Spleen (tissue), 11 donors: ENCODE measurements at regions not wholly inside any gene's neighbourhood (a gene's known extent, or its start where the extent isn't known, plus 50 kb on each side); places are given as distances from the start of the nearest gene placed in this dataset.

Experiments used
- DNase-seq: peaks from one replicate; pipeline ENCODE4 v3.0.0-alpha.2; 2020
- H3K27ac ChIP-seq, 8 donors: fragments of 200-600 bp; sonication (generic) in 7 of 8; 1 replicate in 4 of 8; 2 replicates in 4 of 8; pipeline versions ENCODE4 v1.5.0 to v1.8.0; 2016 to 2021; ENCODE audit warnings: inconsistent platforms in 4 of 8, mild to moderate bottlenecking in 4 of 8, moderate library complexity in 1 of 8
- H3K27me3 ChIP-seq, 7 donors: fragments of 200-600 bp; sonication (generic) in 6 of 7; replicated peaks in 1 of 7; 1 replicate in 4 of 7; 2 replicates in 3 of 7; pipeline versions ENCODE4 v1.5.0 to v1.8.0; 2016 to 2021; ENCODE audit warnings: inconsistent platforms in 3 of 7, mild to moderate bottlenecking in 1 of 7
- H3K36me3 ChIP-seq, 6 donors: fragments of 200-600 bp; sonication (generic) in 5 of 6; 1 replicate in 4 of 6; 2 replicates in 2 of 6; pipeline versions ENCODE4 v1.5.0 to v1.8.0; 2016 to 2021; ENCODE audit warnings: inconsistent platforms in 2 of 6
- H3K4me1 ChIP-seq, 6 donors: fragments of 200-600 bp; sonication (generic) in 5 of 6; 1 replicate in 3 of 6; 2 replicates in 3 of 6; pipeline versions ENCODE4 v1.5.0 to v1.8.0; 2016 to 2021; ENCODE audit warnings: inconsistent platforms in 3 of 6
- H3K4me3 ChIP-seq, 8 donors: fragments of 200-600 bp; sonication (generic) in 7 of 8; 1 replicate in 4 of 8; 2 replicates in 4 of 8; pipeline versions ENCODE4 v1.5.0 to v1.8.0; 2016 to 2021; ENCODE audit warnings: inconsistent platforms in 4 of 8, mild to moderate bottlenecking in 4 of 8, moderate library complexity in 2 of 8
- H3K9me3 ChIP-seq, 8 donors: fragments of 200-600 bp; sonication (generic) in 7 of 8; 1 replicate in 4 of 8; 2 replicates in 4 of 8; pipeline versions ENCODE4 v1.5.0 to v1.8.0; 2016 to 2021; ENCODE audit warnings: inconsistent platforms in 4 of 8
- CTCF ChIP-seq, 11 experiments: fragments of 200-600 bp in 7 of 11; fragments of 450-650 bp in 4 of 11; sonication (generic) in 4 of 11; IDR thresholded peaks in 8 of 11; conservative IDR thresholded peaks in 3 of 11; 1 replicate in 7 of 11; 2 replicates in 4 of 11; pipeline versions ENCODE4 v1.4.0 to v1.8.0; 2016 to 2021; ENCODE audit warnings: antibody characterized with exemption in 11 of 11, inconsistent platforms in 4 of 11, mild to moderate bottlenecking in 1 of 11
- POLR2A ChIP-seq, 3 donors: fragments of 450-650 bp; IDR thresholded peaks; one replicate each; pipeline ENCODE4 v1.5.1; 2017; ENCODE audit warnings: antibody characterized with exemption in 3 of 3, mild to moderate bottlenecking in 1 of 3
- POLR2AphosphoS5 ChIP-seq, 3 donors: sonication (generic); formaldehyde crosslinking; IDR thresholded peaks; one replicate each; pipeline ENCODE4 v1.5.1; 2017; ENCODE audit warnings: antibody characterized with exemption in 3 of 3
- WGBS, 5 donors: extraction: QIAGEN DNeasy Blood & Tissue Kit in 3 of 5; methylation state at CpG; one replicate each; pipeline versions ENCODE4 v1.1.5 to v1.1.7; 2013 to 2018; 5-methylcytosine and 5-hydroxymethylcytosine counted together
- intact Hi-C: fragments of 100-400 bp; cut with DNase I; formaldehyde crosslinking; loops from one replicate; pipeline ENCODE4 v1.15.0; 2023; ENCODE audit warnings: low total_unique reads
- donor health status: healthy with polysubstance abuse.
- donor health status: DM: no; HTN: no; CAD: no; lungs with moderate emphysema.
- donor health status: DM: no; HTN: no; CAD: no.
- donor health status: Bipolar disorder and iron deficiency.
- donor health status: healthy.
- donor health status: DM: no; HTN: no; CAD: no.
- donor health status: DM: yes; HTN: yes; CAD: no.

GRCh38 chr10:33539116-33539515, 204.6 kb upstream of the NRP1 start:
- Histone ChIP-seq H3K27me3 (no peaks in the 10 kb centered on the region), H3K4me1 (no peaks in the 10 kb centered on the region), H3K9me3 (peaks cover 3 to 26% (median 14%) of the 10 kb centered on the region in 8 donors), H3K27ac (no peak overlapping the region), H3K36me3 (no peaks in the 10 kb centered on the region), H3K4me3 (no peak overlapping the region)
- intact Hi-C loops = no loop called here
- 66 to 86% (median 72%) methylated on average over 4 of the region's 4 CpGs for WGBS, 5 donors
- no peak for DNase-seq
- TF ChIP-seq POLR2AphosphoS5 (IDR thresholded peaks at IDR 0.05) (no peak), POLR2A (IDR thresholded peaks at IDR 0.05) (no peak), CTCF (IDR thresholded peaks at IDR 0.05 in 8 of 11, conservative IDR thresholded peaks at IDR 0.05 in 3 of 11) (no peak)

- WGBS, 5 donors = 90 to 98% (median 95%) methylated on average over 1 of the region's 1 CpG
- DNase-seq = no peak
- H3K9me3 ChIP-seq = peaks cover 0 to 6% (median 0%) of the 10 kb centered on the region in 8 donors
- H3K27me3 ChIP-seq = no peaks in the 10 kb centered on the region
- no peak for TF ChIP-seq POLR2AphosphoS5 (IDR thresholded peaks at IDR 0.05)
- no peak for TF ChIP-seq CTCF (IDR thresholded peaks at IDR 0.05 in 8 of 11, conservative IDR thresholded peaks at IDR 0.05 in 3 of 11)
- TF ChIP-seq POLR2A (IDR thresholded peaks at IDR 0.05) = no peak
- no peaks in the 10 kb centered on the region for H3K4me1 ChIP-seq
- intact Hi-C loops = no loop called here
- H3K4me3 ChIP-seq = no peak overlapping the region
- H3K36me3 ChIP-seq = no peaks in the 10 kb centered on the region
- no peak overlapping the region for H3K27ac ChIP-seq
Measured at GRCh38 chr10:33537066-33537465, 202.6 kb upstream of the NRP1 start.

- H3K27ac ChIP-seq = no peak overlapping the region
- TF ChIP-seq CTCF (IDR thresholded peaks at IDR 0.05 in 8 of 11, conservative IDR thresholded peaks at IDR 0.05 in 3 of 11) = no peak
- 70 to 84% (median 81%) methylated on average over 3 of the region's 3 CpGs for WGBS, 5 donors
- intact Hi-C loops = no loop called here
- H3K36me3 ChIP-seq = no peaks in the 10 kb centered on the region
- peaks cover 0 to under 1% (median 0%) of the 10 kb centered on the region in 8 donors for H3K9me3 ChIP-seq
- no peak overlapping the region for H3K4me3 ChIP-seq
- H3K4me1 ChIP-seq = no peaks in the 10 kb centered on the region
- DNase-seq = no peak
- no peaks in the 10 kb centered on the region for H3K27me3 ChIP-seq
Measured at GRCh38 chr10:33536508-33536907, 202.0 kb upstream of the NRP1 start.

GRCh38 chr10:33535866-33536265, 201.4 kb upstream of the NRP1 start:
- Histone ChIP-seq H3K36me3 (no peaks in the 10 kb centered on the region), H3K27ac (no peak overlapping the region), H3K27me3 (no peaks in the 10 kb centered on the region), H3K4me3 (no peak overlapping the region), H3K4me1 (no peaks in the 10 kb centered on the region), H3K9me3 (no peaks in the 10 kb centered on the region)
- TF ChIP-seq POLR2A (IDR thresholded peaks at IDR 0.05) = no peak
- no peak for TF ChIP-seq POLR2AphosphoS5 (IDR thresholded peaks at IDR 0.05)
- TF ChIP-seq CTCF (IDR thresholded peaks at IDR 0.05 in 8 of 11, conservative IDR thresholded peaks at IDR 0.05 in 3 of 11) = no peak
- intact Hi-C loops = no loop called here
- DNase-seq = no peak
